HCT116 (cell line): ENCODE measurements at regions not wholly inside any gene's neighbourhood (a gene's known extent, or its start where the extent isn't known, plus 50 kb on each side); places are given as distances from the start of the nearest gene placed in this dataset.
A peak's percentile ranks its signal among the peaks of the same experiment; 100 is the strongest.

Experiments
- ATAC-seq: fragments of 200-7000 bp; cut with Tn5 transposase; 2 replicates; pipeline ENCODE4 v1.9.1; 2020; ENCODE audit warnings: mild to moderate bottlenecking, moderate library complexity
- BruUV-seq: library from RNA; stranded (reverse); fragments of 400-500 nt; replicated peaks from 2 replicates; lab custom pipeline; 2021; lab: Mats Ljungman, UMichigan
- CTCF ChIA-PET: fragments of 300-600 bp; sonication (Branson Sonifier 250); formaldehyde crosslinking; loops from one replicate; lab custom pipeline; 2021; ENCODE audit warnings: antibody characterized with exemption; lab: Charles Lee
- POLR2A ChIA-PET: fragments of 300-600, 350-600 bp; sonication (Branson Sonifier 250); formaldehyde crosslinking; loops from one replicate; lab custom pipeline; 2021; ENCODE audit warnings: antibody characterized with exemption; lab: Charles Lee
- RAD21 ChIA-PET, 2 experiments: fragments of 300-600 bp; sonication (Branson Sonifier 250); formaldehyde crosslinking; loops; one replicate each; lab custom pipeline; 2023; ENCODE audit warnings: low total read pairs in 2 of 2; ENCODE audit not compliant: uncharacterized antibody in 2 of 2, unreplicated experiment in 2 of 2, low non-redundant PET in 1 of 2; lab: Charles Lee
- DNase-seq: peaks from one replicate; pipeline ENCODE4 v3.0.0-alpha.2; 2010; ENCODE audit warnings: low read depth, low spot score
- H2AFZ ChIP-seq: fragments of 200-600 bp; shearing (Covaris generic), sonication (generic); 2 replicates; pipeline ENCODE4 v1.6.1; 2017; ENCODE audit warnings: low read depth, mixed run types, mixed read lengths, antibody characterized with exemption, low read length; ENCODE audit not compliant: poor library complexity, severe bottlenecking
- H3K27ac ChIP-seq: 2 replicates; pipeline ENCODE4 v1.5.1; 2012; ENCODE audit warnings: low read depth, low read length
- H3K27me3 ChIP-seq: fragments of 200-600 bp; sonication (generic); 2 replicates; pipeline ENCODE4 v1.6.1; 2016; ENCODE audit warnings: mixed run types, low read length, mixed read lengths; ENCODE audit not compliant: insufficient read depth
- H3K36me3 ChIP-seq, 2 experiments: fragments of 200-500 bp in 1 of 2; fragments of 200-600 bp in 1 of 2; sonication (Bioruptor generic) in 1 of 2; sonication (generic) in 1 of 2; 2 replicates each; pipeline versions ENCODE4 v1.5.1 to v1.6.1; 2014 to 2016; ENCODE audit warnings: low read length in 2 of 2, inconsistent platforms in 1 of 2, mixed read lengths in 1 of 2, mixed run types in 1 of 2; ENCODE audit not compliant: insufficient read depth in 2 of 2, control insufficient read depth in 1 of 2
- H3K4me1 ChIP-seq, 2 experiments: fragments of 200-600 bp in 1 of 2; sonication (generic) in 1 of 2; 2 replicates each; pipeline versions ENCODE4 v1.5.1 to v1.6.1; 2012 to 2017; ENCODE audit warnings: low read length in 2 of 2, inconsistent platforms in 1 of 2, mild to moderate bottlenecking in 1 of 2, mixed read lengths in 1 of 2, mixed run types in 1 of 2, moderate library complexity in 1 of 2; ENCODE audit not compliant: insufficient read depth in 2 of 2, control insufficient read depth in 1 of 2
- H3K4me2 ChIP-seq: fragments of 200-600 bp; sonication (generic); 2 replicates; pipeline ENCODE4 v1.6.1; 2017; ENCODE audit warnings: mixed run types, low read length, mixed read lengths
- H3K4me3 ChIP-seq, 2 experiments: fragments of 200-600 bp in 1 of 2; sonication (generic) in 1 of 2; replicated peaks in 1 of 2; 2 replicates each; pipeline ENCODE4 v1.5.1; 2011 to 2016; ENCODE audit warnings: low read length in 2 of 2, control low read depth in 1 of 2, low read depth in 1 of 2, mild to moderate bottlenecking in 1 of 2, mixed read lengths in 1 of 2, mixed run types in 1 of 2
- H3K79me2 ChIP-seq: fragments of 200-600 bp; sonication (generic); 2 replicates; pipeline ENCODE4 v1.6.1; 2017; ENCODE audit warnings: mild to moderate bottlenecking, mixed run types, low read length, moderate library complexity, mixed read lengths; ENCODE audit not compliant: insufficient read depth
- H3K9ac ChIP-seq: fragments of 200-600 bp; sonication (generic); 2 replicates; pipeline ENCODE4 v1.6.1; 2016; ENCODE audit warnings: low read length, mixed read lengths
- H3K9me2 ChIP-seq: fragments of 200-600 bp; sonication (generic), shearing (Covaris generic); 2 replicates; pipeline ENCODE4 v1.6.1; 2017; ENCODE audit warnings: mixed run types, mild to moderate bottlenecking, moderate library complexity; ENCODE audit not compliant: insufficient read depth
- H3K9me3 ChIP-seq, 2 experiments: fragments of 200-500 bp in 1 of 2; fragments of 200-600 bp in 1 of 2; sonication (Bioruptor generic) in 1 of 2; sonication (generic) in 1 of 2; 2 replicates each; pipeline ENCODE4 v1.6.1; 2014 to 2017; ENCODE audit warnings: low read length in 2 of 2, mixed read lengths in 2 of 2, inconsistent platforms in 1 of 2, low read depth in 1 of 2, mild to moderate bottlenecking in 1 of 2, mixed run types in 1 of 2, moderate library complexity in 1 of 2; ENCODE audit not compliant: control insufficient read depth in 1 of 2, insufficient read depth in 1 of 2
- H4K20me1 ChIP-seq: fragments of 200-600 bp; sonication (generic), shearing (Covaris generic); 2 replicates; pipeline ENCODE4 v1.6.1; 2017; ENCODE audit warnings: mixed run types, mild to moderate bottlenecking, moderate library complexity; ENCODE audit not compliant: insufficient read depth
- ATF3 ChIP-seq: IDR thresholded peaks from 2 replicates; pipeline ENCODE4 v1.6.1; 2012
- CEBPB ChIP-seq: IDR thresholded peaks from 2 replicates; pipeline ENCODE4 v1.6.1; 2012; ENCODE audit warnings: low read depth
- EZH2 ChIP-seq: fragments of 200-600 bp; sonication (generic); IDR thresholded peaks from 2 replicates; pipeline ENCODE4 v1.6.1; 2017; ENCODE audit warnings: antibody characterized with exemption, mixed run types
- FOSL1 ChIP-seq: IDR thresholded peaks from 2 replicates; pipeline ENCODE4 v1.6.1; 2012; ENCODE audit warnings: low read depth
- POLR2A ChIP-seq: IDR thresholded peaks from 2 replicates; pipeline ENCODE4 v1.7.0; 2011; ENCODE audit warnings: borderline replicate concordance; ENCODE audit not compliant: insufficient read depth, insufficient read length; ENCODE audit errors: extremely low read depth
- TCF7L2 ChIP-seq: IDR thresholded peaks from 2 replicates; pipeline ENCODE4 v1.7.0; 2011; ENCODE audit warnings: borderline replicate concordance, inconsistent platforms; ENCODE audit not compliant: insufficient read depth, insufficient read length; ENCODE audit errors: extremely low read depth
- intact Hi-C: fragments of 100-400 bp; cut with micrococcal nuclease; formaldehyde crosslinking; loops from 2 replicates; pipeline ENCODE4 v1.10.0; 2022
- TF ChIP-seq, protein P1 (sequence below): IDR thresholded peaks from 2 replicates; pipeline ENCODE4 v1.6.1; 2011; ENCODE audit warnings: mild to moderate bottlenecking, low read length, moderate library complexity; ENCODE audit not compliant: insufficient replicate concordance; ENCODE audit errors: extremely low read depth

DNA sequence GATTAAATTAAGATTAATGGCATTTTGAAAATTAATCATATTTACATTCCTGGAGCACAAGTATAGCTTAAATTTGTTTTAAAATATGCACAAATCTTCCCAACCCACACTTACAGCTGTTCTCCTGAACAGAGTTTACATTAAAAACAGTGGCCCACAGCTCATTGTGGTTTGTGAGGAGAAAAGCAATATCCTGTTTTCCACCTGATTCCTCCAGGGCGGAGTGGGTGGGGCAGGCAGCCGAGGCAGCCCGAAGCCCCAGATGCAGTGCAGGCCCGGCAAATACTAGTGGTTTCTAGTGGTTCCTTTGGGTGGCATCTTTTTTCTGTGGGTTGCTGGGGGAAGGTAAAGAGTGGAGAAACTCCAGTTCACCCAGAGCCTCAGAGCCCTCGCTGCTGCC, 280.8 kb downstream of the ARHGAP12 start:
- CTCF ChIA-PET: no interaction called here
- ATAC-seq (no peak), DNase-seq (no peak)
- Histone ChIP-seq H3K36me3 (no peaks in the 10 kb centered on the region), H4K20me1 (no peaks in the 10 kb centered on the region), H2AFZ (no peak overlapping the region), H3K4me1 (peaks cover 0 to 28% of the 10 kb centered on the region in 2 experiments; a peak in 2 of 4 replicates), H3K9me2 (no peaks in the 10 kb centered on the region), H3K4me3 (no peak overlapping the region), H3K9me3 (no peaks in the 10 kb centered on the region), H3K27me3 (no peaks in the 10 kb centered on the region), H3K27ac (no peak overlapping the region), H3K79me2 (no peaks in the 10 kb centered on the region), H3K9ac (no peak overlapping the region), H3K4me2 (no peak overlapping the region)
- RAD21 ChIA-PET: no interaction called here
- TF ChIP-seq EZH2 (no peak), ATF3 (no peak), CEBPB (no peak), TCF7L2 (no peak)
- TF ChIP-seq, protein P1, sequence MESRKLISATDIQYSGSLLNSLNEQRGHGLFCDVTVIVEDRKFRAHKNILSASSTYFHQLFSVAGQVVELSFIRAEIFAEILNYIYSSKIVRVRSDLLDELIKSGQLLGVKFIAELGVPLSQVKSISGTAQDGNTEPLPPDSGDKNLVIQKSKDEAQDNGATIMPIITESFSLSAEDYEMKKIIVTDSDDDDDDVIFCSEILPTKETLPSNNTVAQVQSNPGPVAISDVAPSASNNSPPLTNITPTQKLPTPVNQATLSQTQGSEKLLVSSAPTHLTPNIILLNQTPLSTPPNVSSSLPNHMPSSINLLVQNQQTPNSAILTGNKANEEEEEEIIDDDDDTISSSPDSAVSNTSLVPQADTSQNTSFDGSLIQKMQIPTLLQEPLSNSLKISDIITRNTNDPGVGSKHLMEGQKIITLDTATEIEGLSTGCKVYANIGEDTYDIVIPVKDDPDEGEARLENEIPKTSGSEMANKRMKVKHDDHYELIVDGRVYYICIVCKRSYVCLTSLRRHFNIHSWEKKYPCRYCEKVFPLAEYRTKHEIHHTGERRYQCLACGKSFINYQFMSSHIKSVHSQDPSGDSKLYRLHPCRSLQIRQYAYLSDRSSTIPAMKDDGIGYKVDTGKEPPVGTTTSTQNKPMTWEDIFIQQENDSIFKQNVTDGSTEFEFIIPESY: no peak
- POLR2A ChIA-PET: no interaction called here
- intact Hi-C loops: no loop called here
- no TSS peak for BruUV-seq

DNA sequence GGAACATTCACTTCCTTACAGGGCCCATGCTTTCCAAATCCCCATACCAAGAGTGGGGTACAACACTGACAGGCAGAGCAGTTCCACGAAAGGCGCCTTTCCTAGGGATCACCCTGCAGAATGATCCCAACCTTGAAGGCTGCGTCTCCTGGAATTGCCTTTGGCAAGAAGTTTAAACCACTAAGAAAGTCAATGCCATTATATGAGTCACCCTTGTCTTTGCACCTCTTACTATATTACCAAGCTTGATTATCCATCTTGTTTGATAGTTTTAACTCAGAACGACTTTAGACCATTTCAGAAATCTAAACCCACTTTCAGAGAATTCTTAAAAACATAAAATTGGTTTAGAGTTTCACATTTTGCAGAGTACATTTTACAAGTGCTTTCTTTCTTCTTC, 282.1 kb downstream of the ARHGAP12 start:
- CTCF ChIA-PET: no interaction called here
- TF ChIP-seq POLR2A (no peak), FOSL1 (peak; percentile 9; the same call in 1 of the 2 replicates)
- H2AFZ ChIP-seq: peak overlapping the region; percentile 6
- BruUV-seq: no TSS peak
- H4K20me1 ChIP-seq: no peaks in the 10 kb centered on the region
- H3K9me2 ChIP-seq: no peaks in the 10 kb centered on the region
- peaks cover 0 to 28% of the 10 kb centered on the region in 2 experiments; a peak in 2 of 4 replicates for H3K4me1 ChIP-seq
- peak overlapping the region; percentile 44 for H3K4me2 ChIP-seq
- H3K9ac ChIP-seq: no peak overlapping the region
- no peaks in the 10 kb centered on the region for H3K79me2 ChIP-seq
- no peaks in the 10 kb centered on the region for H3K36me3 ChIP-seq
- intact Hi-C loops: no loop called here
- no peak overlapping the region for H3K27ac ChIP-seq
- ATAC-seq: no peak
- RAD21 ChIA-PET: no interaction called here
- H3K4me3 ChIP-seq: no peak overlapping the region
- no peaks in the 10 kb centered on the region for H3K27me3 ChIP-seq
- H3K9me3 ChIP-seq: no peaks in the 10 kb centered on the region
- POLR2A ChIA-PET: no interaction called here
- no peak for DNase-seq
